AG09319 (cell line): ENCODE measurements at regions not wholly inside any gene's neighbourhood (a gene's known extent, or its start where the extent isn't known, plus 50 kb on each side); places are given as distances from the start of the nearest gene placed in this dataset.

Experiments used
- DNase-seq: peaks from one replicate; pipeline ENCODE4 v3.0.0-alpha.2; 2010; ENCODE audit warnings: low read depth; ENCODE audit errors: extremely low read depth
- CTCF ChIP-seq: IDR thresholded peaks from 2 replicates; pipeline ENCODE4 v1.5.1; 2011; ENCODE audit warnings: low read depth, mild to moderate bottlenecking, inconsistent platforms, low read length, moderate library complexity

- TF ChIP-seq CTCF, result no peak
Observed at GRCh38 chr5:148934895-148935400, 108.5 kb downstream of the ADRB2 start.

GRCh38 chr5:148937239-148937638 is 110.8 kb downstream of the ADRB2 start:
- TF ChIP-seq CTCF, result no peak

More at GRCh38 chr5:148934895-148935400, 108.5 kb downstream of the ADRB2 start:
- no peak for DNase-seq

GRCh38 chr5:148937830-148938521 is 111.6 kb downstream of the ADRB2 start:
- TF ChIP-seq CTCF, result no peak
- no peak for DNase-seq

More at GRCh38 chr5:148937239-148937638, 110.8 kb downstream of the ADRB2 start:
- DNase-seq, result no peak

GRCh38 chr5:148938522-148938882 is 112.1 kb downstream of the ADRB2 start:
- DNase-seq, result no peak
- no peak for TF ChIP-seq CTCF

- DNase-seq, result no peak
Observed at GRCh38 chr5:148939676-148940075, 113.3 kb downstream of the ADRB2 start.

GRCh38 chr5:148941810-148942209 is 115.4 kb downstream of the ADRB2 start:
- TF ChIP-seq CTCF, result no peak
- no peak for DNase-seq

More at GRCh38 chr5:148939676-148940075, 113.3 kb downstream of the ADRB2 start:
- no peak for TF ChIP-seq CTCF

GRCh38 chr5:148949841-148950470 is 112.9 kb downstream of the SH3TC2 start:
- no peak for DNase-seq
- TF ChIP-seq CTCF, result no peak
